Esophagus muscularis mucosa (tissue), 4 donors: ENCODE measurements at regions not wholly inside any gene's neighbourhood (a gene's known extent, or its start where the extent isn't known, plus 50 kb on each side); places are given as distances from the start of the nearest gene placed in this dataset.

Source experiments
- CTCF ChIP-seq, 3 experiments: fragments of 200-600 bp in 2 of 3; fragments of 450-650 bp in 1 of 3; sonication (generic) in 2 of 3; IDR thresholded peaks; one replicate each; pipeline ENCODE4 v1.5.1; 2017 to 2019; ENCODE audit warnings: antibody characterized with exemption in 3 of 3, mild to moderate bottlenecking in 2 of 3, moderate library complexity in 1 of 3
- EP300 ChIP-seq: sonication (generic); formaldehyde crosslinking; IDR thresholded peaks from one replicate; pipeline ENCODE4 v1.6.1; 2017; ENCODE audit warnings: antibody characterized with exemption
- POLR2A ChIP-seq: fragments of 450-650 bp; IDR thresholded peaks from one replicate; pipeline ENCODE4 v1.6.1; 2017; ENCODE audit warnings: antibody characterized with exemption, moderate library complexity, mild to moderate bottlenecking, low read depth
- POLR2AphosphoS5 ChIP-seq, 2 donors: sonication (generic); formaldehyde crosslinking; IDR thresholded peaks; one replicate each; pipeline ENCODE4 v1.6.1; 2017; ENCODE audit warnings: antibody characterized with exemption in 2 of 2

GRCh38 chr9:3597792-3598191 lies 72.0 kb upstream of the RFX3 start:
- TF ChIP-seq CTCF (IDR thresholded peaks at IDR 0.05) (no peak), EP300 (no peak), POLR2AphosphoS5 (IDR thresholded peaks at IDR 0.05) (no peak), POLR2A (no peak)
